ENCODE measurements at regions not wholly inside any gene's neighbourhood (a gene's known extent, or its start where the extent isn't known, plus 50 kb on each side); places are given as distances from the start of the nearest gene placed in this dataset.

DNA sequence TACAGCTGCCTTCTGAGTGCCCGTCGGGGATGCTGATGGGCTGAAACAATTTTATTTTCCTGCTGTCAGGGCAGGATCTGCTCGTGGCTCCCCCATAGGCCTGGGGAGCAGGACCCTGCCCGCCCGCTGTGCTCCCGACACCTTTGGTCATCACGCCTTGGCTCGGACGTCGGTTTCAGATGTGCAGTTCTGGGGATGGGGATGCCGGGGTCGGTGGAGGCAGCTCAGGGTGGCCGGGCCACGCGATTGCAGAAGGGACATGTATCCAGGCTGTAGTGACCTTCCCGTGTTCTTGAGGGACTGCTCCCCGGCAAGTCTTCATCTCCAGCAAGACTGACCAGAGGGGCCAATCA, 1150.5 kb downstream of the BRD1 start:
- TF ChIP-seq TAF1 (IDR thresholded peaks at IDR 0.05; ENCODE audit: low read depth, low read length) = no peak
- TF ChIP-seq POU2F2 (IDR thresholded peaks at IDR 0.05; ENCODE audit: low read depth, low read length) = no peak
- no peak for TF ChIP-seq POLR2A (IDR thresholded peaks at IDR 0.05; ENCODE audit: low read depth, low read length)
- no peak for TF ChIP-seq POLR2AphosphoS5 (IDR thresholded peaks at IDR 0.05; ENCODE audit: low read depth, low read length)
- no peak for TF ChIP-seq PAX5 (IDR thresholded peaks at IDR 0.05; ENCODE audit: insufficient read depth, low read length, severe bottlenecking)
- TF ChIP-seq SPI1 (IDR thresholded peaks at IDR 0.05; ENCODE audit: low read depth, low read length) = no peak
- DNase-seq (ENCODE audit: insufficient read length, low spot score) = no peak
- no peak for FAIRE-seq

DNA sequence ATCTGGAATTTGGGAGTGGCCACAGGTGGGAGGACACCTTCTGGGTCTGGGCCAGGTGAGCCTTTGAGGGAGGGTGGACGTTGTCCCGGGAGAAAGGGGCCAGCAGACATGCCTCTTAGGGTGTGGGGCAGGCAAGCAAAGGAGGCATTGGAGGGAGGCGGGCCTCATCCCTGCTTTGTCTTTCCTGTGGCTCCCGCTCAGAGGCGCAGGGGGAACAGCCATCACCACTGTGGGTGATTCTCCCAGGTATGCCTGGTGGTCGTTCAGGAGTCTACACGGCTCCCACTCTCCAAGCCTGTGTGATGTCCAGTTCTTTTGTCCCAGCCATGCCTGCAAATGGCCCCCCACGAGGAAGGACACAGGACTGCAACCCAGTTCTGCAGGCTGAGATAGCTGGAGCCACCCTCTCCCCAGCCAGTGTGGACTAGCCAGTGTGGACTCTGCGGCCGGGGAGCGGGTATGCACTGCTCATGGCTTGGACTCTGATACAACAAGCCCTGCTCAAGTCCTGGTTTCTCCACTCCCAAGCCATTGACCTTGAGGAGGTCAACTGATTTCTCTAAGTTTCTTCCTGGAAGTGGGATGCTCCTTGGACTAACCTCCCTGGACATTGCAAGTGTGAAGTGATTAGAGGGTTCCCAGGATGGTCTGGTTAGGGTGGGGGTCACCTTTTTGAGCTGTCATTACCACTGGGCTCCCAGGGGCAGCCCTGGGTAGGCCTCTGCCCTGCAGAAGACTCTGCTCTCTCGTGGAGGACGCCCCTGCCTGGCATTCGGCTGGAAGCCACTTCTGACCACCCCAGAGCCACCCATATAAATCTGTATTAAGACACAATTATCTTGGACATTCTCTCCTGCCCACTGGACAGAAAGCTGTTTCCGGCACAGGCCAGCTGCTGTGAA, 1151.2 kb downstream of the BRD1 start:
- FAIRE-seq = no peak
- no peak for DNase-seq (ENCODE audit: insufficient read length, low spot score)
- TF ChIP-seq TAF1 (IDR thresholded peaks at IDR 0.05; ENCODE audit: low read depth, low read length) = no peak

DNA sequence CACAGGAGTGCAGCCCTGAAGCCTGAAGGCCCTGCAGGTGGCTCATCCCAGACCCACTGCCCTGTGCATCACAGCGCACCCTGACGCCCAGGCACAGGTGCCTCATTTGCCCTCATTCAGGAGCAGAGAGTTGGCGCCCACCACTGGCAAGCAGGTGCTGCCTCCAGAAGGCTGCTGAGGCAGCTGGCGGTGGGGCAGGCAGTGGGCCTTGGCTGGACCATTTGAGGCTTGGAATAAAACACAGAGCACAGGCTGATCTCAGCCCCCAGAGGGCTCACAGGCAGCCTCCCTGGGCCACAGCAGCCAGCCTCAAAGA, 1151.9 kb downstream of the BRD1 start:
- no peak for DNase-seq (ENCODE audit: insufficient read length, low spot score)
- no peak for FAIRE-seq
- TF ChIP-seq PAX5 (IDR thresholded peaks at IDR 0.05; ENCODE audit: insufficient read depth, low read length, severe bottlenecking) (no peak), POLR2A (IDR thresholded peaks at IDR 0.05; ENCODE audit: low read depth, low read length) (no peak), POU2F2 (IDR thresholded peaks at IDR 0.05; ENCODE audit: low read depth, low read length) (no peak), SPI1 (IDR thresholded peaks at IDR 0.05; ENCODE audit: low read depth, low read length) (no peak), TAF1 (IDR thresholded peaks at IDR 0.05; ENCODE audit: low read depth, low read length) (no peak), POLR2AphosphoS5 (IDR thresholded peaks at IDR 0.05; ENCODE audit: low read depth, low read length) (no peak)

DNA sequence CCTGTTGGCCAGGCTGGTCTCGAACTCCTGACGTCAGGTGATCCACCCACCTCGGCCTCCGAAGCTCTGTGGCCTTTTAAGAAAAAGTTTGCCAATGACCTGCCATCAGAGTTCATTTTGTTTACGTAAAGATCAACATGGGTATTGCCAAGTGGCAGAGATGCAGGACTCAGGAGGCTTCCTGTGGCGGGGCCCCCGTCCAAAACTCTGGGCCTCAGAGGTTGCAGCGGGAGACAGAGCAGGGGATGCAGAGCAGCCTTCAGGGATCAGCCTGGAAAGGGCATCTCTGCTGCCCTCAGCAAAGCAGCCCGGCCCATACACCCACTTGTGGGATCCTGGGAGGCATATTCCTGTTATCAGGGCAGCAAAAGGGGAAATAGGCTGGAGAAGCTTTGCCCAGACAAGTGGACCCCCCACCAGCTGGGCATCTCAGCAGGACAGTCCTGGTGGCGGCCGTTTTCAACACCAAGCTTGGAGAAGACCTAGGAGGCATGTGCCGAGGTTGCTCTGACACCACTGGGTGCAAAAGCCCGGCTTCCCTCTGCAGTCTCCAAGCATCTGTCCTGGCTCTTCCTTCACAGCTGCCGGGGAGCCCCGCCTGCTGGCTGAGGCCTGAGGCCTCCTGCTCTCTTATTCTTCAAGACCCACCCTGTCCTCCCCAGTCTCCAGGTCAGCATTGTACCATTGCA, 1152.4 kb downstream of the BRD1 start:
- DNase-seq (ENCODE audit: insufficient read length, low spot score) = no peak
- no peak for FAIRE-seq
- no peak for TF ChIP-seq PAX5 (IDR thresholded peaks at IDR 0.05; ENCODE audit: insufficient read depth, low read length, severe bottlenecking)
- TF ChIP-seq POLR2AphosphoS5 (IDR thresholded peaks at IDR 0.05; ENCODE audit: low read depth, low read length) = no peak
- TF ChIP-seq POU2F2 (IDR thresholded peaks at IDR 0.05; ENCODE audit: low read depth, low read length) = no peak
- no peak for TF ChIP-seq POLR2A (IDR thresholded peaks at IDR 0.05; ENCODE audit: low read depth, low read length)
- no peak for TF ChIP-seq SPI1 (IDR thresholded peaks at IDR 0.05; ENCODE audit: low read depth, low read length)
- TF ChIP-seq TAF1 (IDR thresholded peaks at IDR 0.05; ENCODE audit: low read depth, low read length) = no peak

DNA sequence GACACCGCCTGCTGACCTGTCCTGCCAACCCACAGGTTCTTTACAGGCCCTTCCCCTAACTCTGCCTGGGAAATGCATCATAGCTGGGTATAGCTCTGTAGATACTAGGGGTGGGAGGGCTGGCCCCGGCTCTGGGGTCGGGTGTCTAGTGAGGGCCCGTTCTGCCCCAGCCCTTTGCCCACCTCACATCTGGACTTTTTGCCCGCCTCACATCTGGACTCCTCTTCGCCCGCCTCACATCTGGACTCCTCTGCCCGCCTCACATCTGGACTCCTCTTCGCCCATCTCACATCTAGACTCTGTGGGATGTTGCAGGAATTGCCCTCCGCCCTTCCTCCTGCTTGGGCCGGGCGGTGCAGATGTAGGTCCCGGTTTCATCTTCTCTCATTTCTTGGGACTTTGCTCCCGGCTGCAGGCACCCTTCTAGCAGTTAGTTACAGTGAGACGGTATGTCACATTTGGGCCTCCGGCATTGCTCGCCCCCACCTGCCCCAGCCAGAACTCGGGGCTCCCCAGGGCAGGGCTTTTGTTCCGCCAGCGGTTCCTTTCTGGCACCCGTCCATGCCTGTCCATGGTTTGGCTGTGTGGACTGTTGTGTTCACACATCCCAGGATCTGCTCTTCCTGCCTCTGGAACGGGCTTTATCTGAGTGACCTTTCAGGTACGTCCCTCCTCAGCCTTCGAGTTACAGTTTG, 1153.7 kb downstream of the BRD1 start:
- DNase-seq (ENCODE audit: insufficient read length, low spot score) (no peak), FAIRE-seq (no peak)
- TF ChIP-seq PAX5 (IDR thresholded peaks at IDR 0.05; ENCODE audit: insufficient read depth, low read length, severe bottlenecking) (no peak), SPI1 (IDR thresholded peaks at IDR 0.05; ENCODE audit: low read depth, low read length) (no peak), POLR2A (IDR thresholded peaks at IDR 0.05; ENCODE audit: low read depth, low read length) (no peak), TAF1 (IDR thresholded peaks at IDR 0.05; ENCODE audit: low read depth, low read length) (no peak), POLR2AphosphoS5 (IDR thresholded peaks at IDR 0.05; ENCODE audit: low read depth, low read length) (no peak), POU2F2 (IDR thresholded peaks at IDR 0.05; ENCODE audit: low read depth, low read length) (no peak)

DNA sequence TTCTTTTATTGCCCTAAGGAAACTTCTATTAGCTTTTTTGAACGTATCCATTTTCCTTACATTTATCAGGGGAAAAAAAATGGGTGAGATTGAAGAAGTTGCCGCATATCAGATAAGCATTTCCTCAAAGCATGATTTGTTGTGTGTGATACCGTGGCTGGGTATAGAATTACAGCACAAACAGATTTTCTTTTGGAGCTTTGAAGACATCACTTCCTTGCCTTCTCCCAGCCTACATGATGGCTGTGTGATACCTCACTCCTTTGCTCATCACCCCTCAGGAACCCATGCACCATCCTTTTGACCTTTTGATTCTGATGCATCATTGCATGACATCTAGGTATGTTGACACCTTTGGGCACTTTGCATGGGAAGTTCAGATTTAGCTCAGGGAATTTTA, 1155.3 kb downstream of the BRD1 start:
- FAIRE-seq (no peak), DNase-seq (ENCODE audit: insufficient read length, low spot score) (no peak)
- no peak for TF ChIP-seq TAF1 (IDR thresholded peaks at IDR 0.05; ENCODE audit: low read depth, low read length)
- TF ChIP-seq POLR2AphosphoS5 (IDR thresholded peaks at IDR 0.05; ENCODE audit: low read depth, low read length) = no peak
- no peak for TF ChIP-seq SPI1 (IDR thresholded peaks at IDR 0.05; ENCODE audit: low read depth, low read length)
- TF ChIP-seq PAX5 (IDR thresholded peaks at IDR 0.05; ENCODE audit: insufficient read depth, low read length, severe bottlenecking) = no peak
- TF ChIP-seq POU2F2 (IDR thresholded peaks at IDR 0.05; ENCODE audit: low read depth, low read length) = no peak
- no peak for TF ChIP-seq POLR2A (IDR thresholded peaks at IDR 0.05; ENCODE audit: low read depth, low read length)

DNA sequence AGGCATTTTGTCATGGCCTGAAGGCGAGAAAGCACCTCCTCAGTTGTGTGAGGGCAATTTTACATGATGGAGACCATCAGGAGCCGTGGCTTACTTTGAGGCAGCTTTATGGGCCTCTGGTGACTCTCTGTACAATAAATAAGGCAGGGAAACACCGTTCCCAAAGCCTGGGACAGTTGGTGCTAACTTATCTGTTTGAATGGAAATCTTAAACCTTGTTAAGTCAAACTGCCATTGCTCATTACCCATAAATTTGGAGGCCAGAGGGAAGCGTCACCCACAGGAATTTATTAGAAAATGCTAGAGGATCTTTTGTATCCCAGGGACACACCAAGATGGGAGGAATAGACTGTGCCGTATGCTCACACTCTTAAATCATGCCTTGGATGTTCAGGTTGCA, 1156.9 kb downstream of the BRD1 start:
- TF ChIP-seq PAX5 (IDR thresholded peaks at IDR 0.05; ENCODE audit: insufficient read depth, low read length, severe bottlenecking) = no peak
- no peak for TF ChIP-seq POU2F2 (IDR thresholded peaks at IDR 0.05; ENCODE audit: low read depth, low read length)
- no peak for TF ChIP-seq TAF1 (IDR thresholded peaks at IDR 0.05; ENCODE audit: low read depth, low read length)
- no peak for TF ChIP-seq POLR2AphosphoS5 (IDR thresholded peaks at IDR 0.05; ENCODE audit: low read depth, low read length)
- no peak for TF ChIP-seq POLR2A (IDR thresholded peaks at IDR 0.05; ENCODE audit: low read depth, low read length)
- TF ChIP-seq SPI1 (IDR thresholded peaks at IDR 0.05; ENCODE audit: low read depth, low read length) = no peak
- FAIRE-seq = no peak
- DNase-seq (ENCODE audit: insufficient read length, low spot score) = no peak

DNA sequence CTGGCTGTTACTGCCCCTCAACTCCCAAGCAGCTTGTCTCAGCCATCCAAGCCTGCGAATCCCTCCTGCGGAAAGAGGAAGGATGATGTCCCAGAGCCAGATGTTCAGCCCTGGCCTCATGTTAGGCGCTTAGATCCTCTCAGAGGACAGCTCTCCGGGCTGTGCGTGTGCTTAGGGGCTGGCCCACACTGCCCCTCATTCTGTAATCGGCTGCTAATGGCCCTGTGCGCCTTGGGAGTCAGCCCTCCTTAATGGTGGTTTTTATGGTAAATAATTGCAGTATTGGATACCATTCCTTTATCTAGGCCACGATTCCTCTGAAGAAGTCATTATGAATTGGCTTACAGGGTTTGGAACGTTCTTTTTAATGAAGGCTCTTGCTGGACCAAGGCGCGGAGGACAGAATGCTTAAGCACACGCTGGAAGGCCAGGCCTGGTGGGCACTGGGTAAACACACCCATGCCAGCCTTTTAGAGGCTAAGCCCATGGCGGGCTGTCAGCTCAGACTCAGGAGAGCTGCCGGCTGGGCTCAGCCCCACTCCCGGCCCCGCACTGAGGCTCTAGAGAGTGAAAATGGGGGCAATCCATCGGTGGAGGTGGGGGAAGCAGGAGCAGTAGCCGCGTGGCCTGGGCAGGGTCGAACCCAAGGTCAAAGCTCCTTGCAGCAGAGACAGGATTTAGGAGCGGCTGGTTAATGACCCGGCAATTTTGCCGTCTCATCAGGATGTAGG, 1157.5 kb downstream of the BRD1 start:
- no peak for DNase-seq (ENCODE audit: insufficient read length, low spot score)
- no peak for FAIRE-seq
- no peak for TF ChIP-seq POLR2AphosphoS5 (IDR thresholded peaks at IDR 0.05; ENCODE audit: low read depth, low read length)
- no peak for TF ChIP-seq TAF1 (IDR thresholded peaks at IDR 0.05; ENCODE audit: low read depth, low read length)
- no peak for TF ChIP-seq POU2F2 (IDR thresholded peaks at IDR 0.05; ENCODE audit: low read depth, low read length)
- TF ChIP-seq SPI1 (IDR thresholded peaks at IDR 0.05; ENCODE audit: low read depth, low read length) = no peak
- no peak for TF ChIP-seq PAX5 (IDR thresholded peaks at IDR 0.05; ENCODE audit: insufficient read depth, low read length, severe bottlenecking)
- no peak for TF ChIP-seq POLR2A (IDR thresholded peaks at IDR 0.05; ENCODE audit: low read depth, low read length)

DNA sequence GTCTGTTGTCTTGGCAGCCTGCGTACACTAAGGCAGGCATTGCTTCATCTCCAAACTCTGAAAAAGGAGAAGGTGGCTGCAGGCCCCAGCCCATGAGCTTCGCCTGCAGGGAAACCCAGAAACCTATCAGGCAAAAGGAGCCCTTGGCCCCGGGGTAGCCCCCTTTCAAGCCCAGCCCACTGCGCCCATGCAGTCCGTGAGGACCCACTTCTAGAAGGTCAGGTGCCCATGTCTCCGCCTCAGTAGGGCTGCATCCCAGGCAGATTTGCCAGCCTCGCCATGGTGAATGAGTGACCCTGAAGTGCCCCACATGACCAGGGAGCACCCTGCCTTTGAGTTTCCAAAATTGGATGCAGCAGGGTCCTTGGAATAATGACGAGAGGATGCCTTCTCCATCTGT, 1158.4 kb downstream of the BRD1 start:
- FAIRE-seq (no peak), DNase-seq (ENCODE audit: insufficient read length, low spot score) (no peak)
- TF ChIP-seq SPI1 (IDR thresholded peaks at IDR 0.05; ENCODE audit: low read depth, low read length) = no peak
- TF ChIP-seq PAX5 (IDR thresholded peaks at IDR 0.05; ENCODE audit: insufficient read depth, low read length, severe bottlenecking) = no peak
- no peak for TF ChIP-seq POU2F2 (IDR thresholded peaks at IDR 0.05; ENCODE audit: low read depth, low read length)
- no peak for TF ChIP-seq POLR2AphosphoS5 (IDR thresholded peaks at IDR 0.05; ENCODE audit: low read depth, low read length)
- no peak for TF ChIP-seq POLR2A (IDR thresholded peaks at IDR 0.05; ENCODE audit: low read depth, low read length)
- TF ChIP-seq TAF1 (IDR thresholded peaks at IDR 0.05; ENCODE audit: low read depth, low read length) = no peak

Data from GM12891 (cell line).